Gastrocnemius medialis (tissue), 4 donors: ENCODE measurements at regions not wholly inside any gene's neighbourhood (a gene's known extent, or its start where the extent isn't known, plus 50 kb on each side); places are given as distances from the start of the nearest gene placed in this dataset.

ENCODE experiments used
- CTCF ChIP-seq, 5 experiments: fragments of 450-650 bp in 3 of 5; fragments of 200-600 bp in 2 of 5; sonication (generic) in 2 of 5; IDR thresholded peaks in 4 of 5; conservative IDR thresholded peaks in 1 of 5; 1 replicate in 4 of 5; 2 replicates in 1 of 5; pipeline ENCODE4 v1.5.1; 2016 to 2019; ENCODE audit warnings: antibody characterized with exemption in 5 of 5, mild to moderate bottlenecking in 3 of 5, moderate library complexity in 3 of 5
- POLR2A ChIP-seq, 2 donors: fragments of 450-650 bp; IDR thresholded peaks; one replicate each; pipeline ENCODE4 v1.6.1; 2017; ENCODE audit warnings: antibody characterized with exemption in 2 of 2, mild to moderate bottlenecking in 2 of 2, moderate library complexity in 2 of 2

DNA sequence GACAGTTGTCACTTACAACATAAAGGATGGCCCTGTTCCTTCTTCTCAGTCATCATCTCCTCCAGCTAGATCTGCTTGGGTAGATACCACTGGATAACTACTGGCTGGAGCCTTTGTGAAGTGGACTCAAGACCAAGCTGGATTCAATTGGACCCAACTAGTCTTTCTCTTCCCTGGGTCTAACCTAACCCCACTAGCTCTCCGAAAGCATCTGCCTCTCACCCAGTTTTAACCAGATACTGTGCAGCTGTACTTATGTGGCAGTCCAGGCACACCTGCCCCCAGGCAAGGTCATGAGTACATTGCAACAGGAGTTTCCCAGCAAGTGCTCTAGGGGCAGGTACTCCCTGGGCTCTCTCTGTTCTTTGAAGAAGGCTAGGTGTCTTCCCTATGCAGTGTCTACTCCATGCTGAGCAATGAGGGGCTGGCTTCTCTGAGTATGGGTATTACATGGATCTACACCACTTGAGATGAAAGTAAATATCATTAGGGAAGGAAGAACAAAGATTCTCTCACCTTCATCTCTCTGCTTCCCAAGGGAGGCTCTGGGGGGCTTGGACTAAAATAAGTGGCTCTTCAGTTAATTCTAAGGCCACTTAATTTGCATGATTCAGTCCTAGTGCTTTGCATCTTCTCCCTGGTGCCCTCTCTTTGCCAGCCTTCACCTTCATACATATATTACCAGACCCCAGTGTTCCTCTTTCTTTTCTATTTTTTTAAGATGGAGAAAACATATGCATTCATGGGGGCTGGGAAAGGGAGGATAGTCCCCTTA, 236.1 kb downstream of the NXPE2 start:
- TF ChIP-seq CTCF (IDR thresholded peaks at IDR 0.05 in 4 of 5, conservative IDR thresholded peaks at IDR 0.05 in 1 of 5) (no peak), POLR2A (IDR thresholded peaks at IDR 0.05) (no peak)
